Activated T-cell treated with anti-CD3 and anti-CD28 coated beads for 4 hours (primary cell): ENCODE measurements at regions not wholly inside any gene's neighbourhood (a gene's known extent, or its start where the extent isn't known, plus 50 kb on each side); places are given as distances from the start of the nearest gene placed in this dataset.

Experiments
- DNase-seq: peaks from one replicate; pipeline ENCODE4 v3.0.0-alpha.2; 2020

- DNase-seq: no peak
These were observed 53.0 kb upstream of the GRAMD2B start for GRCh38 chr5:126369995-126370731.

GRCh38 chr5:126370796-126371718 is 52.2 kb upstream of the GRAMD2B start:
- DNase-seq: no peak

- no peak for DNase-seq
These were observed 49.7 kb upstream of the GRAMD2B start for GRCh38 chr5:126373375-126374108.
